Liver (tissue), 8 donors: ENCODE measurements at regions not wholly inside any gene's neighbourhood (a gene's known extent, or its start where the extent isn't known, plus 50 kb on each side); places are given as distances from the start of the nearest gene placed in this dataset.

Experiments
- DNase-seq: peaks from one replicate; pipeline ENCODE4 v3.0.0-alpha.2; 2017; ENCODE audit warnings: low spot score
- H3K27ac ChIP-seq, 2 donors: one replicate each; pipeline ENCODE4 v1.7.0; 2013; ENCODE audit warnings: inconsistent platforms in 2 of 2, low read length in 2 of 2, control low read depth in 1 of 2, low read depth in 1 of 2, mild to moderate bottlenecking in 1 of 2
- H3K27me3 ChIP-seq, 4 donors: one replicate each; pipeline versions ENCODE4 v1.6.1 to v1.7.0; 2013; ENCODE audit warnings: low read length in 3 of 4, inconsistent platforms in 1 of 4, mild to moderate bottlenecking in 1 of 4, moderate library complexity in 1 of 4; ENCODE audit not compliant: control insufficient read depth in 4 of 4, insufficient read depth in 4 of 4
- H3K36me3 ChIP-seq, 4 donors: one replicate each; pipeline versions ENCODE4 v1.6.1 to v1.7.0; 2013; ENCODE audit warnings: low read length in 3 of 4, mild to moderate bottlenecking in 3 of 4, low read depth in 1 of 4, moderate library complexity in 1 of 4; ENCODE audit not compliant: control insufficient read depth in 4 of 4, insufficient read depth in 3 of 4
- H3K4me1 ChIP-seq, 4 donors: one replicate each; pipeline versions ENCODE4 v1.6.1 to v1.7.0; 2013; ENCODE audit warnings: low read length in 3 of 4, mild to moderate bottlenecking in 3 of 4, moderate library complexity in 1 of 4; ENCODE audit not compliant: control insufficient read depth in 4 of 4, insufficient read depth in 4 of 4
- H3K4me3 ChIP-seq, 3 donors: one replicate each; pipeline versions ENCODE4 v1.6.1 to v1.7.0; 2013; ENCODE audit warnings: low read length in 3 of 3, control low read depth in 1 of 3, low read depth in 1 of 3, mild to moderate bottlenecking in 1 of 3
- H3K9ac ChIP-seq, 2 donors: one replicate each; pipeline ENCODE4 v1.7.0; 2013; ENCODE audit warnings: low read length in 2 of 2, mild to moderate bottlenecking in 2 of 2, moderate library complexity in 2 of 2, control low read depth in 1 of 2, low read depth in 1 of 2
- H3K9me3 ChIP-seq, 4 donors: one replicate each; pipeline versions ENCODE4 v1.6.1 to v1.7.0; 2013; ENCODE audit warnings: low read length in 3 of 4; ENCODE audit not compliant: control insufficient read depth in 4 of 4
- ATF3 ChIP-seq: IDR thresholded peaks from 2 replicates; pipeline ENCODE4 v1.6.1; 2016; ENCODE audit warnings: antibody characterized with exemption
- EGR1 ChIP-seq, 2 donors: IDR thresholded peaks; 2 replicates each; pipeline ENCODE4 v1.6.1; 2016 to 2018; ENCODE audit warnings: antibody characterized with exemption in 2 of 2, low read depth in 2 of 2
- FOXA1 ChIP-seq: IDR thresholded peaks from 2 replicates; pipeline ENCODE4 v1.6.1; 2016; ENCODE audit warnings: antibody characterized with exemption
- FOXA2 ChIP-seq: IDR thresholded peaks from 2 replicates; pipeline ENCODE4 v1.6.1; 2016; ENCODE audit warnings: antibody characterized with exemption
- GABPA ChIP-seq, 2 donors: IDR thresholded peaks in 1 of 2; conservative IDR thresholded peaks in 1 of 2; 2 replicates each; pipeline ENCODE4 v1.6.1; 2016; ENCODE audit warnings: antibody characterized with exemption in 2 of 2, mild to moderate bottlenecking in 1 of 2, moderate library complexity in 1 of 2
- HNF4A ChIP-seq, 2 donors: conservative IDR thresholded peaks; 2 replicates each; pipeline ENCODE4 v1.6.1; 2016; ENCODE audit warnings: antibody characterized with exemption in 2 of 2, mild to moderate bottlenecking in 2 of 2
- HNF4G ChIP-seq: IDR thresholded peaks from 2 replicates; pipeline ENCODE4 v1.6.1; 2016; ENCODE audit warnings: antibody characterized with exemption
- JUND ChIP-seq, 2 donors: IDR thresholded peaks; 2 replicates each; pipeline ENCODE4 v1.6.1; 2016; ENCODE audit warnings: antibody characterized with exemption in 2 of 2
- MAX ChIP-seq: IDR thresholded peaks from 2 replicates; pipeline ENCODE4 v1.6.1; 2016; ENCODE audit warnings: antibody characterized with exemption
- NR2F2 ChIP-seq: IDR thresholded peaks from 2 replicates; pipeline ENCODE4 v1.6.1; 2016; ENCODE audit warnings: antibody characterized with exemption
- RAD21 ChIP-seq, 2 donors: IDR thresholded peaks; 2 replicates each; pipeline ENCODE4 v1.6.1; 2016; ENCODE audit warnings: antibody characterized with exemption in 2 of 2, mild to moderate bottlenecking in 2 of 2
- REST ChIP-seq: IDR thresholded peaks from 2 replicates; pipeline ENCODE4 v1.6.1; 2016; ENCODE audit warnings: antibody characterized with exemption, mild to moderate bottlenecking
- RXRA ChIP-seq, 2 donors: IDR thresholded peaks; 2 replicates each; pipeline ENCODE4 v1.6.1; 2017 to 2018; ENCODE audit warnings: antibody characterized with exemption in 2 of 2, mild to moderate bottlenecking in 1 of 2
- SP1 ChIP-seq: IDR thresholded peaks from 2 replicates; pipeline ENCODE4 v1.6.1; 2018; ENCODE audit warnings: antibody characterized with exemption, mild to moderate bottlenecking
- TAF1 ChIP-seq: conservative IDR thresholded peaks from 2 replicates; pipeline ENCODE4 v1.6.1; 2016; ENCODE audit warnings: antibody characterized with exemption, mild to moderate bottlenecking
- YY1 ChIP-seq: IDR thresholded peaks from 2 replicates; pipeline ENCODE4 v1.6.1; 2016; ENCODE audit warnings: antibody characterized with exemption, mild to moderate bottlenecking
- WGBS: extraction: QIAGEN DNeasy Blood & Tissue Kit; methylation state at CpG from one replicate; pipeline ENCODE4 v1.1.7; 2013; 5-methylcytosine and 5-hydroxymethylcytosine counted together
- TF ChIP-seq, protein P1 (sequence below): fragments of 150-350 bp; IDR thresholded peaks from 2 replicates; pipeline ENCODE4 v1.5.1; 2017; ENCODE audit warnings: improper control_type of control experiment, low read depth, low read length; ENCODE audit not compliant: missing input control
- TF ChIP-seq, protein P2 (sequence below): IDR thresholded peaks from 2 replicates; pipeline ENCODE4 v1.6.1; 2016; ENCODE audit warnings: antibody characterized with exemption
- donor health status: healthy.
- donor health status: healthy.
- donor health status: healthy.
- donor health status: healthy.
- donor health status: healthy.

DNA sequence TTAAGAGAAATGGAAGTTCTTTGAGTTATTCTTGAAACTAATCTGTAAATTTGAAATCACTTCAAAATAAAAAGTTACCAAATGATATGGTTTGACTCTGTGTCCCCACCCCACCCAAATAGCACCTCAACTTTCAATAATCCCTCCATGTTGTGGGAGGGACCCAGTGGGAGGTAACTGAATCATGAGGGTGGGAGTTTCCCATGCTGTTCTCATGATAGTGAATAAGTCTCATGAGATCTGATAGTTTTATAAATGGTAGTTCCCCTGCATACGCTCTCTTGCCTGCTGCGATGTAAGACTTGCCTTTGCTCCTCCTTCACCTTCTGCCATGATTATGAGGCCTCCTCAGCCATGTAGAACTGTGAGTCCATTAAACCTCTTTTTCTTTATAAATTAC lies 690.7 kb upstream of the ZNF385D start:
- Histone ChIP-seq H3K36me3 (no peaks in the 10 kb centered on the region), H3K4me1 (no peaks in the 10 kb centered on the region), H3K9me3 (no peaks in the 10 kb centered on the region), H3K4me3 (no peak overlapping the region), H3K27ac (no peak overlapping the region), H3K27me3 (peaks cover 0 to 2% (median 0%) of the 10 kb centered on the region in 4 donors), H3K9ac (no peak overlapping the region)
- no peak for DNase-seq
- 94% methylated on average over 2 of the region's 2 CpGs for WGBS
- no peak for TF ChIP-seq EGR1 (IDR thresholded peaks at IDR 0.05; ENCODE audit: low read depth in 2 of 2)
- TF ChIP-seq SP1 = no peak
- no peak for TF ChIP-seq YY1
- TF ChIP-seq GABPA (IDR thresholded peaks at IDR 0.05 in 1 of 2, conservative IDR thresholded peaks at IDR 0.05 in 1 of 2) = no peak
- no peak for TF ChIP-seq REST
- TF ChIP-seq HNF4G = no peak
- TF ChIP-seq, protein P1, sequence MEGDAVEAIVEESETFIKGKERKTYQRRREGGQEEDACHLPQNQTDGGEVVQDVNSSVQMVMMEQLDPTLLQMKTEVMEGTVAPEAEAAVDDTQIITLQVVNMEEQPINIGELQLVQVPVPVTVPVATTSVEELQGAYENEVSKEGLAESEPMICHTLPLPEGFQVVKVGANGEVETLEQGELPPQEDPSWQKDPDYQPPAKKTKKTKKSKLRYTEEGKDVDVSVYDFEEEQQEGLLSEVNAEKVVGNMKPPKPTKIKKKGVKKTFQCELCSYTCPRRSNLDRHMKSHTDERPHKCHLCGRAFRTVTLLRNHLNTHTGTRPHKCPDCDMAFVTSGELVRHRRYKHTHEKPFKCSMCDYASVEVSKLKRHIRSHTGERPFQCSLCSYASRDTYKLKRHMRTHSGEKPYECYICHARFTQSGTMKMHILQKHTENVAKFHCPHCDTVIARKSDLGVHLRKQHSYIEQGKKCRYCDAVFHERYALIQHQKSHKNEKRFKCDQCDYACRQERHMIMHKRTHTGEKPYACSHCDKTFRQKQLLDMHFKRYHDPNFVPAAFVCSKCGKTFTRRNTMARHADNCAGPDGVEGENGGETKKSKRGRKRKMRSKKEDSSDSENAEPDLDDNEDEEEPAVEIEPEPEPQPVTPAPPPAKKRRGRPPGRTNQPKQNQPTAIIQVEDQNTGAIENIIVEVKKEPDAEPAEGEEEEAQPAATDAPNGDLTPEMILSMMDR = no peak
- TF ChIP-seq, protein P2, sequence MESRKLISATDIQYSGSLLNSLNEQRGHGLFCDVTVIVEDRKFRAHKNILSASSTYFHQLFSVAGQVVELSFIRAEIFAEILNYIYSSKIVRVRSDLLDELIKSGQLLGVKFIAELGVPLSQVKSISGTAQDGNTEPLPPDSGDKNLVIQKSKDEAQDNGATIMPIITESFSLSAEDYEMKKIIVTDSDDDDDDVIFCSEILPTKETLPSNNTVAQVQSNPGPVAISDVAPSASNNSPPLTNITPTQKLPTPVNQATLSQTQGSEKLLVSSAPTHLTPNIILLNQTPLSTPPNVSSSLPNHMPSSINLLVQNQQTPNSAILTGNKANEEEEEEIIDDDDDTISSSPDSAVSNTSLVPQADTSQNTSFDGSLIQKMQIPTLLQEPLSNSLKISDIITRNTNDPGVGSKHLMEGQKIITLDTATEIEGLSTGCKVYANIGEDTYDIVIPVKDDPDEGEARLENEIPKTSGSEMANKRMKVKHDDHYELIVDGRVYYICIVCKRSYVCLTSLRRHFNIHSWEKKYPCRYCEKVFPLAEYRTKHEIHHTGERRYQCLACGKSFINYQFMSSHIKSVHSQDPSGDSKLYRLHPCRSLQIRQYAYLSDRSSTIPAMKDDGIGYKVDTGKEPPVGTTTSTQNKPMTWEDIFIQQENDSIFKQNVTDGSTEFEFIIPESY = no peak
- no peak for TF ChIP-seq ATF3
- TF ChIP-seq RXRA (IDR thresholded peaks at IDR 0.05) = no peak
- TF ChIP-seq JUND (IDR thresholded peaks at IDR 0.05) = no peak
- TF ChIP-seq TAF1 = no peak
- TF ChIP-seq RAD21 (IDR thresholded peaks at IDR 0.05) = no peak
- no peak for TF ChIP-seq FOXA1
- no peak for TF ChIP-seq NR2F2
- TF ChIP-seq HNF4A (conservative IDR thresholded peaks at IDR 0.05) = no peak
- no peak for TF ChIP-seq MAX
- TF ChIP-seq FOXA2 = no peak
